ENCODE measurements at regions not wholly inside any gene's neighbourhood (a gene's known extent, or its start where the extent isn't known, plus 50 kb on each side); places are given as distances from the start of the nearest gene placed in this dataset.

- DNase-seq (ENCODE audit: low read depth in 1 of 2, low spot score in 1 of 2) = no peak
- no peak for TF ChIP-seq REST (IDR thresholded peaks at IDR 0.05; ENCODE audit: insufficient replicate concordance, low read depth)
- H3K27me3 ChIP-seq (ENCODE audit: insufficient read depth, poor library complexity, severe bottlenecking) = no peaks in the 10 kb centered on the region
- no peak overlapping the region for H3K4me3 ChIP-seq (replicated peaks; ENCODE audit: insufficient read depth, low read length)
- no peak overlapping the region for H3K27ac ChIP-seq (replicated peaks)
Observed at GRCh38 chr5:36447776-36448175, 146.1 kb upstream of the RANBP3L start.

- no peaks in the 10 kb centered on the region for H3K27me3 ChIP-seq (ENCODE audit: insufficient read depth, poor library complexity, severe bottlenecking)
- TF ChIP-seq REST (IDR thresholded peaks at IDR 0.05; ENCODE audit: insufficient replicate concordance, low read depth) (no peak), POLR2AphosphoS5 (IDR thresholded peaks at IDR 0.05; ENCODE audit: low read depth) (no peak), SPI1 (IDR thresholded peaks at IDR 0.05; ENCODE audit: borderline replicate concordance, low read depth) (no peak), GABPA (IDR thresholded peaks at IDR 0.05; ENCODE audit: low read depth) (no peak), CTCF (IDR thresholded peaks at IDR 0.05; ENCODE audit: insufficient read depth, low read length) (no peak)
- no peak overlapping the region for H3K4me3 ChIP-seq (replicated peaks; ENCODE audit: insufficient read depth, low read length)
- no peak for DNase-seq (ENCODE audit: low read depth in 1 of 2, low spot score in 1 of 2)
- no peak overlapping the region for H3K27ac ChIP-seq (replicated peaks)
Observed at GRCh38 chr5:36450229-36451014, 148.7 kb upstream of the RANBP3L start.

- no peak overlapping the region for H3K27ac ChIP-seq (replicated peaks)
- TF ChIP-seq SPI1 (IDR thresholded peaks at IDR 0.05; ENCODE audit: borderline replicate concordance, low read depth) = no peak
- H3K4me3 ChIP-seq (replicated peaks; ENCODE audit: insufficient read depth, low read length) = no peak overlapping the region
- no peaks in the 10 kb centered on the region for H3K27me3 ChIP-seq (ENCODE audit: insufficient read depth, poor library complexity, severe bottlenecking)
- DNase-seq (ENCODE audit: low read depth in 1 of 2, low spot score in 1 of 2) = no peak
Observed at GRCh38 chr5:36452424-36453006, 150.8 kb upstream of the RANBP3L start.

GRCh38 chr5:36457511-36458270 lies 148.7 kb upstream of the SLC1A3 start:
- no peak overlapping the region for H3K27ac ChIP-seq (replicated peaks)
- TF ChIP-seq REST (IDR thresholded peaks at IDR 0.05; ENCODE audit: insufficient replicate concordance, low read depth) (no peak), POLR2AphosphoS5 (IDR thresholded peaks at IDR 0.05; ENCODE audit: low read depth) (no peak), GABPA (IDR thresholded peaks at IDR 0.05; ENCODE audit: low read depth) (no peak), CTCF (IDR thresholded peaks at IDR 0.05; ENCODE audit: insufficient read depth, low read length) (no peak), SPI1 (IDR thresholded peaks at IDR 0.05; ENCODE audit: borderline replicate concordance, low read depth) (no peak)
- H3K27me3 ChIP-seq (ENCODE audit: insufficient read depth, poor library complexity, severe bottlenecking) = no peaks in the 10 kb centered on the region
- no peak for DNase-seq (ENCODE audit: low read depth in 1 of 2, low spot score in 1 of 2)
- no peak overlapping the region for H3K4me3 ChIP-seq (replicated peaks; ENCODE audit: insufficient read depth, low read length)

All from HL-60 (cell line).